DOHH2 (cell line): ENCODE measurements at regions not wholly inside any gene's neighbourhood (a gene's known extent, or its start where the extent isn't known, plus 50 kb on each side); places are given as distances from the start of the nearest gene placed in this dataset.

Experiments used
- H3F3A ChIP-seq: fragments of 200-600 bp; sonication (generic), shearing (Covaris generic); 2 replicates; pipeline ENCODE4 v1.6.0; 2016; ENCODE audit warnings: antibody characterized with exemption, mild to moderate bottlenecking; ENCODE audit not compliant: control insufficient read depth, insufficient read depth
- H3K27ac ChIP-seq: fragments of 200-600 bp; sonication (generic); 2 replicates; pipeline ENCODE4 v1.5.1; 2014; ENCODE audit warnings: low read depth, mild to moderate bottlenecking, low read length, moderate library complexity
- H3K27me3 ChIP-seq: fragments of 200-600 bp; sonication (generic); 2 replicates; pipeline ENCODE4 v1.6.1; 2014; ENCODE audit warnings: mild to moderate bottlenecking, low read length, mixed read lengths; ENCODE audit not compliant: control insufficient read depth
- H3K36me3 ChIP-seq: fragments of 200-600 bp; sonication (generic); 2 replicates; pipeline ENCODE4 v1.6.1; 2014; ENCODE audit warnings: mild to moderate bottlenecking, low read length, moderate library complexity, mixed read lengths; ENCODE audit not compliant: control insufficient read depth
- H3K4me1 ChIP-seq: fragments of 200-600 bp; sonication (generic); 2 replicates; pipeline ENCODE4 v1.6.1; 2014; ENCODE audit warnings: mild to moderate bottlenecking, low read length, mixed read lengths; ENCODE audit not compliant: control insufficient read depth
- H3K4me2 ChIP-seq: fragments of 200-600 bp; sonication (generic); 2 replicates; pipeline ENCODE4 v1.6.0; 2014; ENCODE audit warnings: mild to moderate bottlenecking, low read length, moderate library complexity
- H3K4me3 ChIP-seq: fragments of 200-600 bp; sonication (generic); 2 replicates; pipeline ENCODE4 v1.5.1; 2014; ENCODE audit warnings: mild to moderate bottlenecking, low read length, mixed read lengths
- H3K79me2 ChIP-seq: fragments of 200-600 bp; sonication (generic); 2 replicates; pipeline ENCODE4 v1.6.1; 2014; ENCODE audit warnings: mild to moderate bottlenecking, low read length, mixed read lengths; ENCODE audit not compliant: control insufficient read depth
- H3K9me2 ChIP-seq: fragments of 200-600 bp; sonication (generic); replicated peaks from 2 replicates; pipeline ENCODE4 v1.6.1; 2014; ENCODE audit warnings: mild to moderate bottlenecking, low read length, mixed read lengths; ENCODE audit not compliant: control insufficient read depth
- H3K9me3 ChIP-seq: fragments of 200-600 bp; sonication (generic); 2 replicates; pipeline ENCODE4 v1.6.1; 2014; ENCODE audit warnings: antibody characterized with exemption, low read length, mixed read lengths; ENCODE audit not compliant: control insufficient read depth, insufficient read depth
- H4K20me1 ChIP-seq: fragments of 200-600 bp; sonication (generic); 2 replicates; pipeline ENCODE4 v1.6.0; 2014; ENCODE audit warnings: low read depth, mild to moderate bottlenecking, antibody characterized with exemption, low read length, moderate library complexity; ENCODE audit not compliant: control insufficient read depth, insufficient read depth
- CTCF ChIP-seq: fragments of 200-600 bp; sonication (generic); IDR thresholded peaks from one replicate; pipeline ENCODE4 v1.5.1; 2014; ENCODE audit warnings: antibody characterized with exemption, mild to moderate bottlenecking, low read depth, low read length; ENCODE audit not compliant: poor library complexity, severe bottlenecking
- EZH2phosphoT487 ChIP-seq: fragments of 200-600 bp; sonication (generic); IDR thresholded peaks from 2 replicates; pipeline ENCODE4 v1.6.1; 2017; ENCODE audit warnings: borderline replicate concordance, mild to moderate bottlenecking, antibody characterized with exemption, low read length, moderate library complexity, mixed read lengths

GRCh38 chr4:12548678-12549077 lies 935.5 kb downstream of the RAB28 start:
- no peak for TF ChIP-seq EZH2phosphoT487
- TF ChIP-seq CTCF = no peak
- Histone ChIP-seq H3K9me3 (no peaks in the 10 kb centered on the region), H3K4me2 (no peak overlapping the region), H3K4me3 (no peak overlapping the region), H3K9me2 (no peaks in the 10 kb centered on the region; the same call in 1 of the 2 replicates), H3K4me1 (no peaks in the 10 kb centered on the region), H3F3A (no peaks in the 10 kb centered on the region), H3K36me3 (no peaks in the 10 kb centered on the region), H3K27me3 (no peaks in the 10 kb centered on the region), H3K27ac (no peak overlapping the region), H3K79me2 (no peaks in the 10 kb centered on the region), H4K20me1 (no peaks in the 10 kb centered on the region)

- TF ChIP-seq EZH2phosphoT487 = no peak
- no peaks in the 10 kb centered on the region for H3K36me3 ChIP-seq
- H3K4me1 ChIP-seq = no peaks in the 10 kb centered on the region
- H3K4me2 ChIP-seq = no peak overlapping the region
- no peaks in the 10 kb centered on the region for H3K79me2 ChIP-seq
- no peaks in the 10 kb centered on the region for H4K20me1 ChIP-seq
- H3K9me2 ChIP-seq = no peaks in the 10 kb centered on the region; the same call in 1 of the 2 replicates
- no peak overlapping the region for H3K27ac ChIP-seq
- no peaks in the 10 kb centered on the region for H3F3A ChIP-seq
- H3K9me3 ChIP-seq = no peaks in the 10 kb centered on the region
- H3K27me3 ChIP-seq = no peaks in the 10 kb centered on the region
- H3K4me3 ChIP-seq = no peak overlapping the region
Measured at GRCh38 chr4:12545812-12546211, 938.3 kb downstream of the RAB28 start.

GRCh38 chr4:12538162-12538561 lies 946.0 kb downstream of the RAB28 start:
- Histone ChIP-seq H3K27ac (no peak overlapping the region), H3K4me2 (no peak overlapping the region)

GRCh38 chr4:12534684-12535083 lies 949.5 kb downstream of the RAB28 start:
- H3K27ac ChIP-seq = no peak overlapping the region
- no peaks in the 10 kb centered on the region for H3K9me2 ChIP-seq
- TF ChIP-seq CTCF = no peak
- TF ChIP-seq EZH2phosphoT487 = no peak
- no peaks in the 10 kb centered on the region for H3K4me1 ChIP-seq
- H3K27me3 ChIP-seq = no peaks in the 10 kb centered on the region
- no peak overlapping the region for H3K4me3 ChIP-seq
- no peaks in the 10 kb centered on the region for H3K9me3 ChIP-seq
- no peaks in the 10 kb centered on the region for H3K79me2 ChIP-seq
- H4K20me1 ChIP-seq = no peaks in the 10 kb centered on the region
- H3K36me3 ChIP-seq = no peaks in the 10 kb centered on the region
- H3F3A ChIP-seq = no peaks in the 10 kb centered on the region
- H3K4me2 ChIP-seq = no peak overlapping the region

More at GRCh38 chr4:12538162-12538561, 946.0 kb downstream of the RAB28 start:
- no peaks in the 10 kb centered on the region for H3K4me1 ChIP-seq
- no peaks in the 10 kb centered on the region for H3K79me2 ChIP-seq
- H3K36me3 ChIP-seq = no peaks in the 10 kb centered on the region
- TF ChIP-seq CTCF = no peak
- no peaks in the 10 kb centered on the region for H3F3A ChIP-seq
- H4K20me1 ChIP-seq = no peaks in the 10 kb centered on the region
- no peaks in the 10 kb centered on the region for H3K27me3 ChIP-seq
- H3K9me3 ChIP-seq = no peaks in the 10 kb centered on the region
- H3K4me3 ChIP-seq = no peak overlapping the region
- H3K9me2 ChIP-seq = no peaks in the 10 kb centered on the region
